Stomach (tissue), 4 donors: ENCODE measurements at regions not wholly inside any gene's neighbourhood (a gene's known extent, or its start where the extent isn't known, plus 50 kb on each side); places are given as distances from the start of the nearest gene placed in this dataset.

Experiments used
- CTCF ChIP-seq, 7 experiments: fragments of 450-650 bp in 4 of 7; fragments of 200-600 bp in 3 of 7; sonication (generic) in 3 of 7; IDR thresholded peaks; one replicate each; pipeline ENCODE4 v1.5.1; 2016 to 2019; ENCODE audit warnings: antibody characterized with exemption in 7 of 7, control low read depth in 2 of 7, mild to moderate bottlenecking in 1 of 7
- EP300 ChIP-seq: sonication (generic); formaldehyde crosslinking; IDR thresholded peaks from one replicate; pipeline ENCODE4 v1.6.1; 2017; ENCODE audit warnings: antibody characterized with exemption
- POLR2A ChIP-seq, 4 donors: fragments of 450-650 bp; IDR thresholded peaks; one replicate each; pipeline ENCODE4 v1.6.1; 2016; ENCODE audit warnings: antibody characterized with exemption in 4 of 4, control low read depth in 2 of 4, mild to moderate bottlenecking in 1 of 4, moderate library complexity in 1 of 4
- POLR2AphosphoS5 ChIP-seq, 3 donors: sonication (generic); formaldehyde crosslinking; IDR thresholded peaks; one replicate each; pipeline ENCODE4 v1.6.1; 2016; ENCODE audit warnings: antibody characterized with exemption in 3 of 3

GRCh38 chr14:83583201-83583600 lies 1946.7 kb upstream of the FLRT2 start:
- TF ChIP-seq CTCF (IDR thresholded peaks at IDR 0.05) (no peak), EP300 (no peak), POLR2AphosphoS5 (IDR thresholded peaks at IDR 0.05) (no peak), POLR2A (IDR thresholded peaks at IDR 0.05) (no peak)
